NOMO-1 (cell line): ENCODE measurements at regions not wholly inside any gene's neighbourhood (a gene's known extent, or its start where the extent isn't known, plus 50 kb on each side); places are given as distances from the start of the nearest gene placed in this dataset.
A peak's percentile ranks its signal among the peaks of the same experiment; 100 is the strongest.

Experiments
- DNase-seq, 2 experiments: peaks; one replicate each; lab custom pipeline; 2025; ENCODE audit not compliant: unreplicated experiment in 2 of 2; lab: John Stamatoyannopoulos, UW

DNA sequence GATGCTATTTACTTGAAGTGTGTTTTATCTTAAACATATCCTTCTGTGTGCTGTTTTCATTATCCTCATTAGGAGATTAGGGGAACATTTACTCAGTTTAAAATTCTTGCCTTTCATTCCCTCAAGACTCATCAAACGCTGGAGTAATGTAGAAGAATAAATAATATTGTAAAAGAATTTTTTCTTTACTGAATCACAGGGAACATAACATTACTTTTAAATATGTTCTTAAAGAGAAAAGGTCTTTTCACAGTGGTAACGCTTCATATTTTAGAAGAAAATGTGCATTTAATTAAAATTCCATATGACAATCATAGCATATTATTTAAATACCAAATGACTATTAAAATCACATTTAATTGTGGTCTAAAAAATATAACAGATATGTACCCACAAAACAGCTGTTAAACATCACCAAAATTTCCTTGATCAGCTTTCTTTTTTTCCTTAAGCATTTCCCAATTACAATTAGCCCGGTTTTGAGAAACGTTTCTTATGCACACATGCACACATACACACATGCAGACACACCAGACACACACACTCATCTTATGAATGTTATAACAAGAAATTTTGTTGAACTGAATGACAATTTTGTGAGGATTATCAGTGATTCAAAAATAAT, 102.0 kb upstream of the GLI3 start:
- no peak for DNase-seq

- DNase-seq, result no peak
Observed at GRCh38 chr7:42338231-42338915, 101.4 kb upstream of the GLI3 start.

DNA sequence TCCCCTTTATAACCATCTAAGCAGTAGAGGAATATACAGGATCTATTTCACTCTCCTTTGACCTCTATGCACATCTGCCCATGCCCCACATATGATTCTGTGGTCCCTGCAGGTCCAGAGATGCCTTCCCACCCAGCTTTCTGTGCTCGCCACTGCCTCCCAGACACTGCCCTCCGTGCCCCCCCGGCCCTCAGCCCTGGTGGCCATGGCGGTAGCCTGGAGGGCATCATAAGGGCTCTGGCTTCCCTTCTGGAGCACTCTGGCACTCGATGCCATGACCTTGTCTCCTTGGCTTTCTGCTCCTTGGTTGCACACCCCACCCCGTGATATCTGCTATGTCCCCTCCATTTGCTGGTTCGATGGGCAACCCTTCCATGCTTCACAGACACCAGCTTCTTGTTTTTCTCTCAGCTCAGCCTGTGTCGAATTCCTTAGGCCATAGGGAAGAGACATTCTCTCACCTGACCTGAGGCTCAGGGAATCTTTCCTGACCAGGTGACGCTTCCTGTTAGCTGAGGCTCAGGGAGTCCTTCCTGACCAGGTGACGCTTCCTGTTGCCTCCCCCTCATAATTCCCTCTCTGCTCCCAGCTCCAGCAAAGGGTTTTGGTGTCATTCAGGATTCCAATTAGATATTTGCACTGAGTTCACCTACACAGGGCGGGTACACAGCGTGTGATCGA, 100.4 kb upstream of the GLI3 start:
- DNase-seq, result no peak

DNA sequence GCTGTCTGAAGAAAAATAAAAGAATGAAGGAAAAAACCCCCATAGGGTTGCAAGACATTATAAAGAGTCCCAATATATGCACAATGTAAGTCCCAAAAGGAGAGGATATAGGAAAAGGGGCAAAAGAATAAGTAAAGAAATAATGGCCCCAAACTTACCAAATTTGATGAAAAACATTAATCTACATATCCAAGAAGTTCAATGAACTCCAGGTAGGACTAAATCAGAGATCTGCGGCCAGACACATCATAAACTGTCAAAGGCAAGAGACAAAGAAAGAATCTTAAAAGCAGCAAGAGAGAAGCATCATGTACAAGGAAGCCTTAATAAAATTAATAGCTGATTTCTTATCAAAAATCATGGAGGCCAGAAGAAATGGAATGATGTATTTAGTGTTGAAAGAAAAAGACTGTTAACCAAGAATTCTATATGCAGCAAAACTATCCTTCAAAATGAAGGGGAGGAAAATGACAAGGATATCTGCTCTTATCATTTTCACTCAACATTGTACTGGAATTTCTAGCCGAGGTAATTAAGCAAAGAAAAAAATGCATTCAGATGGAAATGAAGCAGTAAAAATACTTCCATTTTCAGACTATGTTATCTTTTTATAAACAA, 95.7 kb upstream of the GLI3 start:
- DNase-seq, result no peak

- DNase-seq, result no peak
Observed at GRCh38 chr7:42319631-42320030, 82.6 kb upstream of the GLI3 start.

DNA sequence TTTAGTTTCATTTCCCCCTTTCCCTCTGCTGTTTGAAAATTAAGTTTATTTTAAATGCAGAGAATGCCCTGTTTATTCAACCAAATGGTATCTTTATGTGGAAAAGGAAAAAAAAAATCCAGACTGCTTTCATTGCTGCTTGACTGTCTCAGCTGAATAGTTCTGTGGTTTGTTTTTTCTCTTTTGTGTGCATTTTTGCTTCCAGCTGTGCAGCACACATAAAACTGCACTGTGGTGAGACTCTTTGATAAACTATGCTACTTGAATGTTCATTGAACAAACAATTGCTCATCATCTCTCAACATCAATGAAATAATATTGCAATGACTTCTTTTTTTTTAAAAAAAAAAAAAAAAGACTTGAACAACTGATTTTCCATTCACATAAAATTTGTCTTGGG, 78.6 kb upstream of the GLI3 start:
- peak in 1 of 2 experiments; percentile 13 for DNase-seq

- DNase-seq, result no peak
Observed at GRCh38 chr7:42315103-42315502, 78.1 kb upstream of the GLI3 start.

DNA sequence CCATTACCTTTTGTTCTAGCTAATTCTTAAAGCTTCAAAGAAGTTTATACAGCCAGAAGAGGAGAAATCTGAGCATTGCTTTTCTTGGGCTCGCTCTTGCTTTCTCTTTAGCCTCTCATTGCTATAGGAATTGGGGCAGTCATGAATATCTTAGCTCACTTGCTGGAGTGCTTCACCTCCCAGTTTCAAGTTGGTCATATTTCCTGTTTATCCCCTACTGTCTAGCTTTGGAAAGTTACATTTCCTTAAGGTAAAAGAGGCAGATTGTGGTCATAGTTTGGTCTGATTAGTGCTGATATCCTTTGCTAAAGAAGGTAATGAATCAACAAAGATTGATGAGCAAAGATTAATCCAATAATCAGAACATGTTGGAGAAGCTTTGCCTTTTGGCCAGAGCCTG, 77.7 kb upstream of the GLI3 start:
- DNase-seq, result no peak

- DNase-seq, result no peak
Observed at GRCh38 chr7:42311195-42311594, 74.2 kb upstream of the GLI3 start.

GRCh38 chr7:42292991-42293521, 56.0 kb upstream of the GLI3 start:
- DNase-seq, result no peak

GRCh38 chr7:42289473-42289872, 52.5 kb upstream of the GLI3 start:
- no peak for DNase-seq
